Ovary (tissue), 3 donors: ENCODE measurements at regions not wholly inside any gene's neighbourhood (a gene's known extent, or its start where the extent isn't known, plus 50 kb on each side); places are given as distances from the start of the nearest gene placed in this dataset.

ENCODE experiments used
- EP300 ChIP-seq: sonication (generic); formaldehyde crosslinking; IDR thresholded peaks from one replicate; pipeline ENCODE4 v1.6.1; 2017; ENCODE audit warnings: antibody characterized with exemption
- POLR2A ChIP-seq: fragments of 450-650 bp; IDR thresholded peaks from one replicate; pipeline ENCODE4 v1.6.1; 2017; ENCODE audit warnings: antibody characterized with exemption, mild to moderate bottlenecking, moderate library complexity
- TF ChIP-seq, protein P1 (sequence below), 3 donors: fragments of 450-650 bp in 2 of 3; fragments of 200-600 bp in 1 of 3; IDR thresholded peaks; one replicate each; pipeline versions ENCODE4 v1.5.1 to v1.8.0; 2016 to 2022; ENCODE audit warnings: antibody characterized with exemption in 3 of 3, mild to moderate bottlenecking in 1 of 3
- donor health status: DM: no; HTN: no; CAD: no.

DNA sequence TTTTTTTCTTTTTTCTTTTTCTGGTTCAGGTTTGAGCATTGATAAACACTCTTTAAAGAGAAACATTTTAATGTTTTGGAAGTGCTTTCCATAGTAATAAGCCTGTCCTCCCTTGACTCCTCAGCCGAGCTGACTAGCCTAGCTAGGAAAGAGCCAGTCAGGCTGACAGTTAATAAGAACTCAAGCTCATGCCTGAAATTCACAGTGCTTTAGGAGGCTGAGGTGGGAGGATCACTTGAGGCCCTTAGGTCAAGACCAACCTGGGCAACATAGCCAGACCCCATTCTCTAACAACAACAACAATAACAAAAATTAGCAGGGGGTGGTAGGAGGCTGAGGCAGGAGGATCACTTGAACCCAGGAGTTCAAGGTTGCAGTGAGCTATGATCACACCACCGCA, 53.4 kb upstream of the ZCCHC13 start:
- TF ChIP-seq, protein P1, sequence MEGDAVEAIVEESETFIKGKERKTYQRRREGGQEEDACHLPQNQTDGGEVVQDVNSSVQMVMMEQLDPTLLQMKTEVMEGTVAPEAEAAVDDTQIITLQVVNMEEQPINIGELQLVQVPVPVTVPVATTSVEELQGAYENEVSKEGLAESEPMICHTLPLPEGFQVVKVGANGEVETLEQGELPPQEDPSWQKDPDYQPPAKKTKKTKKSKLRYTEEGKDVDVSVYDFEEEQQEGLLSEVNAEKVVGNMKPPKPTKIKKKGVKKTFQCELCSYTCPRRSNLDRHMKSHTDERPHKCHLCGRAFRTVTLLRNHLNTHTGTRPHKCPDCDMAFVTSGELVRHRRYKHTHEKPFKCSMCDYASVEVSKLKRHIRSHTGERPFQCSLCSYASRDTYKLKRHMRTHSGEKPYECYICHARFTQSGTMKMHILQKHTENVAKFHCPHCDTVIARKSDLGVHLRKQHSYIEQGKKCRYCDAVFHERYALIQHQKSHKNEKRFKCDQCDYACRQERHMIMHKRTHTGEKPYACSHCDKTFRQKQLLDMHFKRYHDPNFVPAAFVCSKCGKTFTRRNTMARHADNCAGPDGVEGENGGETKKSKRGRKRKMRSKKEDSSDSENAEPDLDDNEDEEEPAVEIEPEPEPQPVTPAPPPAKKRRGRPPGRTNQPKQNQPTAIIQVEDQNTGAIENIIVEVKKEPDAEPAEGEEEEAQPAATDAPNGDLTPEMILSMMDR (IDR thresholded peaks at IDR 0.05) = no peak
- TF ChIP-seq POLR2A (no peak), EP300 (no peak)
